Urinary bladder (tissue), 3 donors: ENCODE measurements at regions not wholly inside any gene's neighbourhood (a gene's known extent, or its start where the extent isn't known, plus 50 kb on each side); places are given as distances from the start of the nearest gene placed in this dataset.

ENCODE experiments used
- DNase-seq: peaks from one replicate; pipeline ENCODE4 v3.0.0-alpha.2; 2015; ENCODE audit errors: extremely low spot score
- H3K27ac ChIP-seq: one replicate; pipeline ENCODE4 v1.5.1; 2013; ENCODE audit warnings: low read depth, mild to moderate bottlenecking, moderate library complexity
- H3K36me3 ChIP-seq: one replicate; pipeline ENCODE4 v1.6.1; 2013; ENCODE audit warnings: mild to moderate bottlenecking, moderate library complexity; ENCODE audit not compliant: insufficient read depth
- H3K4me1 ChIP-seq: one replicate; pipeline ENCODE4 v1.6.1; 2013; ENCODE audit warnings: mild to moderate bottlenecking, moderate library complexity; ENCODE audit not compliant: insufficient read depth
- H3K4me3 ChIP-seq: one replicate; pipeline ENCODE4 v1.5.1; 2013; ENCODE audit warnings: low read depth, low read length
- WGBS: extraction: QIAGEN DNeasy Blood & Tissue Kit; methylation state at CpG from one replicate; pipeline ENCODE4 v1.1.7; 2013; 5-methylcytosine and 5-hydroxymethylcytosine counted together
- donor health status: healthy with polysubstance abuse.
- donor health status: healthy.

GRCh38 chr17:5837055-5837491 lies 233.1 kb upstream of the WSCD1 start:
- Histone ChIP-seq H3K4me1 (no peaks in the 10 kb centered on the region), H3K4me3 (no peak overlapping the region), H3K27ac (no peak overlapping the region), H3K36me3 (no peaks in the 10 kb centered on the region)
- WGBS = 86% methylated on average over 4 of the region's 4 CpGs
- no peak for DNase-seq

GRCh38 chr17:5838661-5839300 lies 231.4 kb upstream of the WSCD1 start:
- WGBS = 62% methylated on average over 12 of the region's 12 CpGs
- Histone ChIP-seq H3K36me3 (no peaks in the 10 kb centered on the region), H3K4me1 (no peaks in the 10 kb centered on the region), H3K4me3 (no peak overlapping the region), H3K27ac (no peak overlapping the region)
- no peak for DNase-seq

DNA sequence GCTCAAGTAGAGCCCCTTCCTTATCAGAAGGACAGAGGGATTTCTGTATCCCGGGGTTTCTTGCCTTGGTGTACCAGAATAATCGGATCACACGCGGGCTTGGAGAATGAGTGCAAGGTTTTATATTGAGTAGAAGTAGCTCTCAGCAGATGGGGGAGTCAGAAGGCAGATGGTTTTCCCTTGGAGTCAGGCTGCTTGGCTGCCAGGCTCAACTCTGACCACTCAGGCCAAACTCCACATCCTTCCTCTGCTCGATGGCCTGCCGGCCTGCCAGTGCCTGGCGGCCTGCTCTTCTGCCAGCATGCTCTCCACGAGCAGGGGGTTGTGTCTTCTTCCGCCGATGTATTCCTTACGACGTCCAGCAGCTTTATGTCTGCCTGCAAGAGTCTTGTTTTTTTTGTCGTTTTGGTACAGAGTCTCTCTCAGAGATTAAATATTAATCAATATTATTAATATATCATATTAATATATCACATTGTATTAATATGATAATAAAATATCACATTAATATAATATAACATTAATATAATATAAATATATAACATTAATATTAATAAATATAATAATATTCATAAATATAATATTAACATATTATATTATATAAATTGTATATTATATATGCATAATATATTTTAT lies 229.2 kb upstream of the WSCD1 start:
- no peak for DNase-seq
- Histone ChIP-seq H3K4me1 (no peaks in the 10 kb centered on the region), H3K36me3 (no peaks in the 10 kb centered on the region), H3K4me3 (no peak overlapping the region), H3K27ac (no peak overlapping the region)
- 84% methylated on average over 13 of the region's 13 CpGs for WGBS

- WGBS = 85% methylated on average over 11 of the region's 11 CpGs
- no peaks in the 10 kb centered on the region for H3K36me3 ChIP-seq
- no peak overlapping the region for H3K4me3 ChIP-seq
- H3K4me1 ChIP-seq = no peaks in the 10 kb centered on the region
- no peak overlapping the region for H3K27ac ChIP-seq
- no peak for DNase-seq
These were observed 228.3 kb upstream of the WSCD1 start for GRCh38 chr17:5841862-5842261.

GRCh38 chr17:5843366-5844026 lies 226.7 kb upstream of the WSCD1 start:
- DNase-seq = no peak
- H3K27ac ChIP-seq = no peak overlapping the region
- 91% methylated on average over 14 of the region's 14 CpGs for WGBS
- H3K4me3 ChIP-seq = no peak overlapping the region
- no peaks in the 10 kb centered on the region for H3K36me3 ChIP-seq
- no peaks in the 10 kb centered on the region for H3K4me1 ChIP-seq

DNA sequence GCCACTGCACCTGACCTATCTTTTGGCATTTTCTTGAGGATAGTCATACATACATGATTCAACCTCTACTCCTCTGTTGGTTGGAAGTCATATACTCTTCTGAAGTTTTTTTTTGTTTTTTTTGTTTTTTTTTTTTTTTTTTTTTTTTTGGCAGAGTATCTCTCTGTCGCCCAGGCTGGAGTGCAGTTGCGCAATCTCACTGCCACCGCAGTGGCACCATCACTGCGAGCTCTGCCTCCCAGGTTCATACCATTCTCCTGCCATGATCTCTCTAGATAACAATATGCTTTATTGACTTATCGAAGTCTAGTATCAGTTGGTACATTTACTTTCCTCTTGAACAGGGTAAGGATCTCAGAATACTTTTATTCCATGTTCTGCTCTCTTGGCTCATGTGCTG lies 224.2 kb upstream of the WSCD1 start:
- H3K4me3 ChIP-seq = no peak overlapping the region
- no peak for DNase-seq
- no peaks in the 10 kb centered on the region for H3K4me1 ChIP-seq
- 79% methylated on average over 5 of the region's 5 CpGs for WGBS
- H3K36me3 ChIP-seq = no peaks in the 10 kb centered on the region
- H3K27ac ChIP-seq = no peak overlapping the region

DNA sequence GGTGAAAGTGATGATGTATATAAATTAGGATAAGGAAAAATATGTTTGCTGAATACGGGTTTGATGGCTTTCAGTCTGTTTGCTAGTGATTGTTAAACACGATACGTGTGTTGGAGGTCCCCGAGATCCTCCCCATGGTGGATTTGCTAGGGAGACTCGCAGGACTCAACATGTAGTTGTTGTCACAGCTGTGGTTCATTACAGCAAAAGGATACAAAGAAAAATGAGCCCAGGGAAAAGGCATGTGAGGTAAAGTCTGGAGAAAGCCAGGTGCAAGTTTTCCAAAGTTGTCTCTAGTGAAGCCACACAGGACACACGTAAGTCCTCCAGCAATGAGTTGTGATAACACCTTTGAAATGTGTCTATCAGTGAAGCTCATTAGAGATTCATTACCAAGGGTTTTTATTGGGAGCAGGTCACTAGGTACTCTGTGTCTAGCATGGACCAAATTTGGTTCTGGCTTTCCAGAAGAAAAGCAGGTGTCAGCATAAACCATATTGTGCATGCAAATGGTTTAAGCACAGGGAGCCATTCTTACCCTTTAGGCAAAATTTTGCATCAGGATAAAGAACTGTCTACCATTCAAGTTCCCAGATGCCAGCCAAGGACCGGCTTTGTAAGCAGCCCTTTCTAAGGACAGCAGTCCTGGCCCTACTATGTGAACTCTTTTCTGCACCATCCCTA lies 215.2 kb upstream of the WSCD1 start:
- Histone ChIP-seq H3K36me3 (no peaks in the 10 kb centered on the region), H3K4me3 (no peak overlapping the region), H3K27ac (no peak overlapping the region), H3K4me1 (no peaks in the 10 kb centered on the region)
- DNase-seq = no peak
- WGBS = 73% methylated on average over 7 of the region's 7 CpGs

- DNase-seq = no peak
- 61% methylated on average over 4 of the region's 4 CpGs for WGBS
- Histone ChIP-seq H3K4me1 (no peaks in the 10 kb centered on the region), H3K4me3 (no peak overlapping the region), H3K36me3 (no peaks in the 10 kb centered on the region), H3K27ac (no peak overlapping the region)
These were observed 208.9 kb upstream of the WSCD1 start for GRCh38 chr17:5861246-5861645.

DNA sequence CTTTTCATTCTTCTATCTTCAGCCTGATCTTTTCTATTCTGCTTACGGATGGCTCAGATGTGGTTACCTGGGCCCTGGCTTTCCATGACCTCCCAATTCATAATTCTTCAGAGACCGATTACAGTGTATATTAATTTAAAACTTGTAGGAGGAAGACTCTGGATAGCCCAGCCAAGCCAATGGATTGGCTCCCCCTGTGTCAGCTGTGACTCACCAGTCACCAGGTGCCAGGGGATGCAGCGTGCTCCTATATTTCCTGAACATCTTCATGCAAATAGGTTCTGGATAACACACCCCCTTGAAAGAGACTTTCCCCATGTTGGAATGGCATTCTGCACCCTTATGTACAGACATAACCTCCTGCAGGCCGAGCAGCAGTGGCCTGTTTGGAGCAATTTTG lies 208.3 kb upstream of the WSCD1 start:
- no peak for DNase-seq
- Histone ChIP-seq H3K4me3 (no peak overlapping the region), H3K36me3 (no peaks in the 10 kb centered on the region), H3K4me1 (no peaks in the 10 kb centered on the region), H3K27ac (no peak overlapping the region)
- WGBS = 79% methylated on average over 4 of the region's 4 CpGs

GRCh38 chr17:5862395-5862794 lies 207.8 kb upstream of the WSCD1 start:
- H3K36me3 ChIP-seq = no peaks in the 10 kb centered on the region
- no peak for DNase-seq
- no peaks in the 10 kb centered on the region for H3K4me1 ChIP-seq
- H3K4me3 ChIP-seq = no peak overlapping the region
- H3K27ac ChIP-seq = no peak overlapping the region

GRCh38 chr17:5864741-5865657 lies 205.2 kb upstream of the WSCD1 start:
- 59% methylated on average over 9 of the region's 9 CpGs for WGBS
- H3K4me1 ChIP-seq = no peaks in the 10 kb centered on the region
- no peak overlapping the region for H3K4me3 ChIP-seq
- H3K36me3 ChIP-seq = no peaks in the 10 kb centered on the region
- no peak for DNase-seq
- no peak overlapping the region for H3K27ac ChIP-seq

GRCh38 chr17:5866978-5867377 lies 203.2 kb upstream of the WSCD1 start:
- Histone ChIP-seq H3K36me3 (no peaks in the 10 kb centered on the region), H3K4me1 (no peaks in the 10 kb centered on the region), H3K27ac (no peak overlapping the region), H3K4me3 (no peak overlapping the region)
- 48% methylated on average over 4 of the region's 4 CpGs for WGBS
- DNase-seq = no peak

DNA sequence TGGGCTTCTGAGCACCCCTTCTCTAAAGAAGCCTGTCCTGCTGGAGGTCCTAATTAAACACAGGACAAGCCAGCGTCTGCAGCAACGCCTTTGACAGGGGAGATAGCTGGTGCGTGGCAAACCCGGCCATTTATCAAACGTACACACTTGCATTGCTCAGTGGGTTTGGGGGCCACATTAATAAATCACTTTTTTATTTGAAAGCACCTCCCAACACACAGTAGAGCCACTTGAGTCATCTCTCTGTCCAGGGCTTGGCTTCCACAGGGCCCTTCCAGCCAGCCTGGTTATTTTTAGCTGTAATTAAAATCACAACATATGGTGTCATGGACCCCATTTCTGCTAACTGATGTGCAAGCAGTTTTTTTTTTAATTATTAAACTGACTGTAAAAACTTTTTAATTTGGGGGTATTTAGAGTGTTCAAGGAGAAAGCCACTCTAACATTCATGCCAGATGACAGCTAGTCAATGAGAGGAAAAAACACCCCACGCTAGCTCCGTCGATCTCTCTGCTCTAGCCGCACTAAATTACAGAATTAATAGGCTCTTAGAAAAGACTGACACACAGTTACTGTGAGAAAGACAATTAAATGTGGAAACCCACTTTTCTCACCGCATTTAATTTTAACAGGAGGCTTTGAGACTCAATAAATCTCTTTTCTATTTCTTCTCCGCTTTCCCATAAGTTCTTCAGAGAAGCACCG lies 201.0 kb upstream of the WSCD1 start:
- Histone ChIP-seq H3K27ac (no peak overlapping the region), H3K36me3 (no peaks in the 10 kb centered on the region), H3K4me3 (no peak overlapping the region), H3K4me1 (no peaks in the 10 kb centered on the region)
- no peak for DNase-seq
- WGBS = 50% methylated on average over 12 of the region's 12 CpGs
